Adrenal gland (tissue), 9 donors: ENCODE measurements at regions not wholly inside any gene's neighbourhood (a gene's known extent, or its start where the extent isn't known, plus 50 kb on each side); places are given as distances from the start of the nearest gene placed in this dataset.

ENCODE experiments used
- DNase-seq, 7 donors: peaks; one replicate each; pipeline ENCODE4 v3.0.0-alpha.2; 2019 to 2020
- H3K27ac ChIP-seq, 5 donors: fragments of 200-600 bp; sonication (generic) in 4 of 5; 1 replicate in 3 of 5; 2 replicates in 2 of 5; pipeline versions ENCODE4 v1.5.1 to v1.8.0; 2016 to 2020; ENCODE audit warnings: mild to moderate bottlenecking in 1 of 5
- H3K27me3 ChIP-seq: fragments of 200-600 bp; 2 replicates; pipeline ENCODE4 v1.8.0; 2021
- H3K36me3 ChIP-seq, 2 donors: fragments of 200-600 bp; replicated peaks in 1 of 2; 1 replicate in 1 of 2; 2 replicates in 1 of 2; pipeline versions ENCODE4 v1.5.1 to v1.8.0; 2018 to 2022
- H3K4me1 ChIP-seq, 2 donors: fragments of 200-600 bp; replicated peaks in 1 of 2; 1 replicate in 1 of 2; 2 replicates in 1 of 2; pipeline versions ENCODE4 v1.5.1 to v1.8.0; 2018 to 2021
- H3K4me3 ChIP-seq, 4 donors: fragments of 200-600 bp; sonication (generic) in 3 of 4; one replicate each; pipeline ENCODE4 v1.5.1; 2016 to 2018
- H3K9me3 ChIP-seq, 3 donors: fragments of 200-600 bp; sonication (generic) in 1 of 3; replicated peaks in 1 of 3; 1 replicate in 2 of 3; 2 replicates in 1 of 3; pipeline versions ENCODE4 v1.5.1 to v1.8.0; 2016 to 2021
- CTCF ChIP-seq, 6 experiments: fragments of 450-650 bp in 4 of 6; fragments of 200-600 bp in 2 of 6; sonication (generic) in 1 of 6; IDR thresholded peaks; 1 replicate in 5 of 6; 2 replicates in 1 of 6; pipeline versions ENCODE4 v1.5.1 to v1.8.0; 2016 to 2021; ENCODE audit warnings: antibody characterized with exemption in 6 of 6, mild to moderate bottlenecking in 2 of 6, moderate library complexity in 1 of 6
- POLR2A ChIP-seq, 2 donors: fragments of 450-650 bp; IDR thresholded peaks; one replicate each; pipeline ENCODE4 v1.6.1; 2017; ENCODE audit warnings: antibody characterized with exemption in 2 of 2, mild to moderate bottlenecking in 2 of 2, moderate library complexity in 1 of 2
- WGBS, 4 donors: extraction: QIAGEN DNeasy Blood & Tissue Kit in 2 of 4; methylation state at CpG; one replicate each; pipeline versions ENCODE4 v1.1.5 to v1.1.7; 2013 to 2017; 5-methylcytosine and 5-hydroxymethylcytosine counted together
- intact Hi-C, 2 donors: fragments of 100-400 bp; cut with DNase I; formaldehyde crosslinking; loops; one replicate each; pipeline versions ENCODE4 v1.14.1 to v1.15.0; 2022 to 2023
- donor health status: healthy with polysubstance abuse.
- donor health status: Bipolar disorder and iron deficiency.
- donor health status: DM: yes; HTN: yes; CAD: no.
- donor health status: DM: no; HTN: no; CAD: no.
- donor health status: DM: no; HTN: no; CAD: no.

- intact Hi-C loops = no loop called here
- WGBS, 4 donors = 58 to 66% (median 62%) methylated on average over 3 of the region's 3 CpGs
- H3K4me1 ChIP-seq = no peaks in the 10 kb centered on the region
Observed at GRCh38 chr9:3698531-3698930, 172.7 kb upstream of the RFX3 start.

GRCh38 chr9:3698076-3698475 is 172.3 kb upstream of the RFX3 start:
- no peak for DNase-seq
- no peaks in the 10 kb centered on the region for H3K27me3 ChIP-seq
- H3K9me3 ChIP-seq = no peaks in the 10 kb centered on the region
- no peak for TF ChIP-seq POLR2A (IDR thresholded peaks at IDR 0.05)
- no peak for TF ChIP-seq CTCF (IDR thresholded peaks at IDR 0.05)
- H3K27ac ChIP-seq = no peak overlapping the region
- no peak overlapping the region for H3K4me3 ChIP-seq
- no peaks in the 10 kb centered on the region for H3K36me3 ChIP-seq
- intact Hi-C loops = no loop called here
- 78 to 85% (median 81%) methylated on average over 3 of the region's 3 CpGs for WGBS, 4 donors
- H3K4me1 ChIP-seq = no peaks in the 10 kb centered on the region

More at GRCh38 chr9:3698531-3698930, 172.7 kb upstream of the RFX3 start:
- Histone ChIP-seq H3K27ac (no peak overlapping the region), H3K9me3 (no peaks in the 10 kb centered on the region), H3K4me3 (no peak overlapping the region), H3K27me3 (no peaks in the 10 kb centered on the region), H3K36me3 (no peaks in the 10 kb centered on the region)
- DNase-seq = no peak
- TF ChIP-seq POLR2A (IDR thresholded peaks at IDR 0.05) (no peak), CTCF (IDR thresholded peaks at IDR 0.05) (no peak)

- no peak for TF ChIP-seq POLR2A (IDR thresholded peaks at IDR 0.05)
- TF ChIP-seq CTCF (IDR thresholded peaks at IDR 0.05) = no peak
- Histone ChIP-seq H3K4me3 (no peak overlapping the region), H3K36me3 (no peaks in the 10 kb centered on the region), H3K9me3 (no peaks in the 10 kb centered on the region), H3K4me1 (no peaks in the 10 kb centered on the region), H3K27me3 (no peaks in the 10 kb centered on the region), H3K27ac (no peak overlapping the region)
- intact Hi-C loops = no loop called here
- WGBS, 4 donors = 49 to 65% (median 53%) methylated on average over 2 of the region's 2 CpGs
- no peak for DNase-seq
Observed at GRCh38 chr9:3696368-3696767, 170.6 kb upstream of the RFX3 start.

DNA sequence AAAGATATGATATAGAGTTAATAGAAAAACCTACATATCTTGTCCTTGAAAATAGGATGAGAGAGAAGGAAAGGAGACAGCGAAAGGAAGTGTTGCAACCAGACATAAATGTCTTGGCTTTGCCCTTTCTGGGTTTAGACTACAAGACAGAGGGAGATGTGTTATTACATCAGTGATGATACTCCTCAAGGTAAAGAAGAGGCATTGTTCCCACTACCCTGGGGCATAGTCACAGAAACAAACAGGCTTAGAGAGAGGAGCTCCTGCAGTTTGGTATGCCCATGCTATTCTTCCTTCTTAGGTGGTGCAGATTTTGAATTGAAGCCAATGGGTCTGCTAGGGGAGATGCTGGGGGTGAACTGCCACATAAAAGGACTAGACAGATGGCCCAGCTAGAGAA is 166.8 kb upstream of the RFX3 start:
- H3K9me3 ChIP-seq = no peaks in the 10 kb centered on the region
- 85 to 95% (median 91%) methylated on average over 1 of the region's 1 CpG for WGBS, 4 donors
- TF ChIP-seq CTCF (IDR thresholded peaks at IDR 0.05) = no peak
- no peak for TF ChIP-seq POLR2A (IDR thresholded peaks at IDR 0.05)
- no peaks in the 10 kb centered on the region for H3K4me1 ChIP-seq
- H3K36me3 ChIP-seq = no peaks in the 10 kb centered on the region
- intact Hi-C loops = no loop called here
- H3K4me3 ChIP-seq = no peak overlapping the region
- no peak overlapping the region for H3K27ac ChIP-seq
- DNase-seq = no peak
- no peaks in the 10 kb centered on the region for H3K27me3 ChIP-seq
